Endodermal cell (in vitro differentiated cells): ENCODE measurements at regions not wholly inside any gene's neighbourhood (a gene's known extent, or its start where the extent isn't known, plus 50 kb on each side); places are given as distances from the start of the nearest gene placed in this dataset.

ENCODE experiments used
- DNase-seq: peaks from one replicate; pipeline ENCODE4 v3.0.0-alpha.2; 2017
- H3K27ac ChIP-seq: 2 replicates; pipeline ENCODE4 v1.5.1; 2013; ENCODE audit warnings: mild to moderate bottlenecking, low read depth, low read length, moderate library complexity
- H3K27me3 ChIP-seq: 2 replicates; pipeline ENCODE4 v1.6.1; 2013; ENCODE audit warnings: mild to moderate bottlenecking, low read length, moderate library complexity; ENCODE audit not compliant: insufficient read depth, control insufficient read depth, poor library complexity, severe bottlenecking
- H3K36me3 ChIP-seq: 2 replicates; pipeline ENCODE4 v1.7.0; 2013; ENCODE audit warnings: mild to moderate bottlenecking, low read length, moderate library complexity; ENCODE audit not compliant: control insufficient read depth, insufficient read depth
- H3K4me1 ChIP-seq: one replicate; pipeline ENCODE4 v1.7.0; 2013; ENCODE audit warnings: low read length; ENCODE audit not compliant: control insufficient read depth, insufficient read depth
- H3K4me3 ChIP-seq: 2 replicates; pipeline ENCODE4 v1.5.1; 2013; ENCODE audit warnings: mild to moderate bottlenecking, low read length, moderate library complexity
- H3K9ac ChIP-seq: 2 replicates; pipeline ENCODE4 v1.6.1; 2013; ENCODE audit warnings: mild to moderate bottlenecking, low read length, moderate library complexity; ENCODE audit not compliant: poor library complexity, severe bottlenecking; ENCODE audit errors: extremely low read depth
- H3K9me3 ChIP-seq: 2 replicates; pipeline ENCODE4 v1.6.1; 2013; ENCODE audit warnings: mild to moderate bottlenecking, low read length, moderate library complexity; ENCODE audit not compliant: control insufficient read depth
- H3K27ac Mint-ChIP-seq: 2 replicates; pipeline ENCODE4 v1.8.0; 2020; ENCODE audit warnings: mixed read lengths
- H3K27me3 Mint-ChIP-seq: 2 replicates; pipeline ENCODE4 v1.8.0; 2021; ENCODE audit warnings: mild to moderate bottlenecking, mixed read lengths; ENCODE audit not compliant: insufficient read depth
- H3K36me3 Mint-ChIP-seq: 2 replicates; pipeline ENCODE4 v1.8.0; 2020; ENCODE audit warnings: low read depth, mixed read lengths
- H3K4me1 Mint-ChIP-seq: 2 replicates; pipeline ENCODE4 v1.8.0; 2020; ENCODE audit warnings: mixed read lengths
- H3K4me3 Mint-ChIP-seq: 2 replicates; pipeline ENCODE4 v1.8.0; 2020; ENCODE audit warnings: mild to moderate bottlenecking, moderate library complexity, mixed read lengths
- H3K9me3 Mint-ChIP-seq: 2 replicates; pipeline ENCODE4 v1.8.0; 2020; ENCODE audit warnings: mild to moderate bottlenecking, mixed read lengths
- WGBS, 2 experiments: methylation state at CpG; one replicate each; pipeline versions ENCODE4 v1.1.5 to v1.1.7; 2013; ENCODE audit warnings: missing lambda C conversion rate in 2 of 2, mixed read lengths in 1 of 2; ENCODE audit not compliant: insufficient coverage in 1 of 2, insufficient read length in 1 of 2; 5-methylcytosine and 5-hydroxymethylcytosine counted together
- TF ChIP-seq, protein P1 (sequence below): fragments of 200-600 bp; sonication (generic); conservative IDR thresholded peaks from 2 replicates; pipeline ENCODE4 v1.5.0; 2021; ENCODE audit warnings: antibody characterized with exemption, mild to moderate bottlenecking

DNA sequence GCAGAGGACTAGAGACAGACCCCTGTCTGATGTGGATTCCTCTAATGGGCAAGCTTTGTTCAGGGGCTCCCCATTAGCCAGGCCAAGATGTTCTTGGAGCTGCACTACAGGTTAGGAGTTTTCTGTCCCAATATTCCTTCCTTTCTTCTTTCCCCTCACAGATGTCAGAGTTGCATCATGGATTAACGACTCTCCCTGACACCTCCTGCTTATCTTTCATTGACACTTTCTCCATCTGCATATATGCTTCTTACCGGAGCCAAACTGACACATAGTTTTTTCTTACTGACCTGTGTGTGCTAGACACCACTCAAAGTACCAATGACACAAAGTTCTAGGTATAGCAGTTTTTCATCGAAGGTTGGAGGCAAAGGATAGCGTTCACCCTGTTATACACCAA, 228.6 kb upstream of the HCCS start:
- H3K27me3 ChIP-seq: no peaks in the 10 kb centered on the region
- Mint-ChIP-seq H3K9me3 (peaks cover 17% of the 10 kb centered on the region), H3K27me3 (no peaks in the 10 kb centered on the region), H3K36me3 (no peaks in the 10 kb centered on the region), H3K4me3 (no peak overlapping the region), H3K4me1 (no peaks in the 10 kb centered on the region), H3K27ac (no peak overlapping the region)
- DNase-seq: no peak
- H3K9me3 ChIP-seq: no peaks in the 10 kb centered on the region
- H3K9ac ChIP-seq: no peak overlapping the region
- TF ChIP-seq, protein P1, sequence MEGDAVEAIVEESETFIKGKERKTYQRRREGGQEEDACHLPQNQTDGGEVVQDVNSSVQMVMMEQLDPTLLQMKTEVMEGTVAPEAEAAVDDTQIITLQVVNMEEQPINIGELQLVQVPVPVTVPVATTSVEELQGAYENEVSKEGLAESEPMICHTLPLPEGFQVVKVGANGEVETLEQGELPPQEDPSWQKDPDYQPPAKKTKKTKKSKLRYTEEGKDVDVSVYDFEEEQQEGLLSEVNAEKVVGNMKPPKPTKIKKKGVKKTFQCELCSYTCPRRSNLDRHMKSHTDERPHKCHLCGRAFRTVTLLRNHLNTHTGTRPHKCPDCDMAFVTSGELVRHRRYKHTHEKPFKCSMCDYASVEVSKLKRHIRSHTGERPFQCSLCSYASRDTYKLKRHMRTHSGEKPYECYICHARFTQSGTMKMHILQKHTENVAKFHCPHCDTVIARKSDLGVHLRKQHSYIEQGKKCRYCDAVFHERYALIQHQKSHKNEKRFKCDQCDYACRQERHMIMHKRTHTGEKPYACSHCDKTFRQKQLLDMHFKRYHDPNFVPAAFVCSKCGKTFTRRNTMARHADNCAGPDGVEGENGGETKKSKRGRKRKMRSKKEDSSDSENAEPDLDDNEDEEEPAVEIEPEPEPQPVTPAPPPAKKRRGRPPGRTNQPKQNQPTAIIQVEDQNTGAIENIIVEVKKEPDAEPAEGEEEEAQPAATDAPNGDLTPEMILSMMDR: no peak
- no peaks in the 10 kb centered on the region for H3K4me1 ChIP-seq
- H3K36me3 ChIP-seq: no peaks in the 10 kb centered on the region
- no peak overlapping the region for H3K4me3 ChIP-seq
- WGBS, 2 experiments: 80 to 90% methylated on average over 3 to 4 of the region's 4 CpGs
- no peak overlapping the region for H3K27ac ChIP-seq

DNA sequence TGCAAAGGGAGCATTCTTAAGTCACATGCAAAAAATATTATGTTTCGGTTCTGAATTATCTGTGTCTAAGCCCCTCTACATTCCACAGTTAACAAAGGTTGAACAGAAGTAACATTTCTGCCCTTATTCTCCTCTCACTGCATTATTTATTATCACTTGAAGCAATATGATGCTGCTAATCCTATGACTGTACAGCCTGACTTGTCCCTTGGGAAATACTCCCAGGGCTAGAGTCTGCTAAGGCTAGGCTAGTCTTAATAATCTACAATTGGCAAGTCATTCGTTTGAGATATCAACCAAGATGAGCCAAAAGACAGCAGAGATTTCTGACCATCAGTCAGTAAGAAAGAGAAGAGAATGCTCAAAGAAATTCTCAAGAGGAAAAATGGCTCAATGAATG, 226.9 kb upstream of the HCCS start:
- no peak overlapping the region for H3K9ac ChIP-seq
- H3K4me3 ChIP-seq: no peak overlapping the region
- no peak overlapping the region for H3K27ac Mint-ChIP-seq
- no peak for DNase-seq
- no peaks in the 10 kb centered on the region for H3K4me1 Mint-ChIP-seq
- peaks cover 22% of the 10 kb centered on the region for H3K9me3 Mint-ChIP-seq
- no peaks in the 10 kb centered on the region for H3K9me3 ChIP-seq
- H3K36me3 ChIP-seq: no peaks in the 10 kb centered on the region
- no peaks in the 10 kb centered on the region for H3K36me3 Mint-ChIP-seq
- TF ChIP-seq, protein P1: no peak
- H3K27me3 Mint-ChIP-seq: no peaks in the 10 kb centered on the region
- no peaks in the 10 kb centered on the region for H3K4me1 ChIP-seq
- H3K27me3 ChIP-seq: no peaks in the 10 kb centered on the region
- WGBS, 2 experiments: 88 to 100% methylated on average over 1 to 2 of the region's 2 CpGs
- no peak overlapping the region for H3K27ac ChIP-seq
- no peak overlapping the region for H3K4me3 Mint-ChIP-seq

DNA sequence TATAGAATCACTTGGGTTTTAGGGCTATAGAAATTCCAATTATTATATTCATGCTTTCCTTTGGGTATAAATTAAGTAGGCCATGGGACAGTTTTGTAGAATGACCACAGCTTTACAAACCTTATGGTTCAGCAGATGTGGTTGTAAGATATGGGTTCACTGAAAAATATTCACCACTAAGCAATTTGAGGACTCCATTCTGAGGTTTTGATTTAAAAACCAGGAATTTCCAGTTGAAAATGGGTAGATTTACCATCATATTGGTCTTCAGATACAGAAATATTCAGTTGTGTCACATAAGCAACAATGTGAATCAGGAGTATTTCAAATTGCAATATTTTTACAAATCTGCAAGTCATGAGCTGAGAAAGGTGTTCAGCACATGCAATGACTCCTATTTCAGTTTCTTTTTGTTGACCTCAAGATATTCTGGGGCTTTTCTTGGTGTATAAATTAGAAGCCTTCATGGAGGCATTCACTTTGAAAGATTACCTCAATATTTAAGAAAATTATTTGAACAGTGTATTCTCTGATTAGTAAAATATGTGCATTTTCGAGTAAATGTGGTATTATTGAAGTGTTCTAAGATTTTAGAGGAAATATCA, 218.4 kb upstream of the HCCS start:
- Histone ChIP-seq H3K36me3 (no peaks in the 10 kb centered on the region), H3K27ac (no peak overlapping the region), H3K27me3 (no peaks in the 10 kb centered on the region), H3K9ac (no peak overlapping the region), H3K4me1 (no peaks in the 10 kb centered on the region), H3K9me3 (no peaks in the 10 kb centered on the region), H3K4me3 (no peak overlapping the region)
- TF ChIP-seq, protein P1: no peak
- DNase-seq: no peak
- no peak overlapping the region for H3K27ac Mint-ChIP-seq
- H3K36me3 Mint-ChIP-seq: no peaks in the 10 kb centered on the region
- peaks cover 32% of the 10 kb centered on the region for H3K9me3 Mint-ChIP-seq
- WGBS, 2 experiments: 60% methylated on average over 1 of the region's 1 CpG; no CpG with 5 or more reads in 1 of the 2 experiments
- no peak overlapping the region for H3K4me3 Mint-ChIP-seq
- H3K27me3 Mint-ChIP-seq: no peaks in the 10 kb centered on the region
- no peaks in the 10 kb centered on the region for H3K4me1 Mint-ChIP-seq
